GM10266 (cell line): ENCODE measurements at regions not wholly inside any gene's neighbourhood (a gene's known extent, or its start where the extent isn't known, plus 50 kb on each side); places are given as distances from the start of the nearest gene placed in this dataset.

Source experiments
- DNase-seq: peaks from one replicate; pipeline ENCODE4 v3.0.0; 2012; ENCODE audit errors: extremely low spot score
- CTCF ChIP-seq: IDR thresholded peaks from 2 replicates; pipeline ENCODE4 v1.5.1; 2012; ENCODE audit warnings: mild to moderate bottlenecking, low read depth; ENCODE audit not compliant: control insufficient read depth, insufficient read depth; ENCODE audit errors: missing control alignments

GRCh38 chr2:196504788-196505187 is 134.7 kb upstream of the CCDC150 start:
- TF ChIP-seq CTCF, result no peak
- no peak for DNase-seq

- no peak for TF ChIP-seq CTCF
- no peak for DNase-seq
These were observed 129.3 kb upstream of the CCDC150 start for GRCh38 chr2:196510246-196510645.

- DNase-seq, result no peak
- no peak for TF ChIP-seq CTCF
These were observed 128.0 kb upstream of the CCDC150 start for GRCh38 chr2:196511258-196512168.

- TF ChIP-seq CTCF, result no peak
- no peak for DNase-seq
These were observed 125.6 kb upstream of the CCDC150 start for GRCh38 chr2:196513796-196514526.

GRCh38 chr2:196514641-196515040 is 124.9 kb upstream of the CCDC150 start:
- no peak for TF ChIP-seq CTCF
- no peak for DNase-seq

DNA sequence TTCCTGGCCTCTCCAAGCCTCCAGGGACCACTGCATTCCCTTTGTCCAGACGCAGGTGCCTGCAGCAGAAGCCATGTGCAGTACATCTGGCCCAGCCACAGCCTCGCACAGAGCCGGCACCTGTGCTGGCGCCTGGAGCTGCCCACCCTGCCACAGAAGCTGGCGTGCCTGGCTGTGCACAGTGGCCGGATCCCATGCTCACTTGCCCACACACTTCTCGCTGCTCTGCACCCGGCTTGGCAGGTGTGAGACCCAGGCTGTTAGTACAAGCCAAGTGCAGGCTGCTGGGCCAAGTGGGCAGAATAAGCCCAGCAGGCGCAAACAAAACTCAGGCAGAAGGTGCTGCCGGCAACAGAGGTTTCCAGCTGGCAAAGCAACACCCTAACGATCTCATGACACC is 124.5 kb upstream of the CCDC150 start:
- no peak for TF ChIP-seq CTCF

GRCh38 chr2:196515608-196516007 is 123.9 kb upstream of the CCDC150 start:
- no peak for DNase-seq
- no peak for TF ChIP-seq CTCF

More for the DNA sequence above, 124.5 kb upstream of the CCDC150 start:
- DNase-seq, result no peak
